ENCODE measurements at regions not wholly inside any gene's neighbourhood (a gene's known extent, or its start where the extent isn't known, plus 50 kb on each side); places are given as distances from the start of the nearest gene placed in this dataset.

DNA sequence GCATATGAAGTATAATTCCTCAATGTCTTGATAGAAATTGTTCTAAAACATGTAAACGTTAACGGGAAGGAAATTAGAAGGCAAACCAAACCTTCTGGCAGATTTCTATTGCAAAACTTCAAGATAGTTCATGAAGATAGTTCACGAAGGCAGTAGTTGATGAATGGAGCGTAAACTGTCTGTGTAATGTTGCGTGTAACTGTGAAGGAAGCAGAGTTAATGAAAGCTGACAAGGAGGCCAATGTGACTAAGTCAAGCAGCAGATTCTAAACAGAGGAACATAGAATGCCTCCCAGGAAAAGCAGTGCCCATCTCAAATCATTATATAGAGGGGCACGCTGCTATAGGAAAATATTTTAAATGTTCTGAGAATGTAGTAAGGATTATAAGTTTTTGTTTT lies 659.7 kb upstream of the IGFBP3 start:
- no peak for DNase-seq (ENCODE audit: low read depth, low spot score)
- intact Hi-C loops (cut with micrococcal nuclease; ENCODE audit: unreplicated experiment) (no loop called here), in situ Hi-C loops (cut with MboI) (no loop called here)
- Histone ChIP-seq H3K36me3 (ENCODE audit: control insufficient read depth in 2 of 2, insufficient read depth in 2 of 2, low read length in 1 of 2) (no peaks in the 10 kb centered on the region), H3K79me2 (ENCODE audit: control insufficient read depth, insufficient read depth, low read length) (no peaks in the 10 kb centered on the region), H2AFZ (ENCODE audit: control insufficient read depth, low read depth, low read length) (no peak overlapping the region), H3K9ac (ENCODE audit: control insufficient read depth, insufficient read depth, low read length) (no peak overlapping the region), H4K20me1 (ENCODE audit: control insufficient read depth, insufficient read depth) (no peaks in the 10 kb centered on the region), H3K4me3 (no peak overlapping the region), H3K27ac (ENCODE audit: control insufficient read depth, insufficient read depth) (no peak overlapping the region), H3K4me2 (ENCODE audit: control insufficient read depth, insufficient read depth) (no peak overlapping the region), H3K27me3 (replicated peaks in 1 of 2; ENCODE audit: control insufficient read depth in 2 of 2, insufficient read depth in 2 of 2, low read length in 1 of 2) (no peaks in the 10 kb centered on the region), H3K9me3 (replicated peaks; ENCODE audit: control insufficient read depth, insufficient read depth, low read length) (no peaks in the 10 kb centered on the region), H3K4me1 (ENCODE audit: control insufficient read depth, insufficient read depth, low read length) (no peaks in the 10 kb centered on the region)
- SMC1A ChIA-PET (ENCODE audit: uncharacterized antibody, unreplicated experiment): interaction anchor here (0.6 to 1.4 kb wide), 4 partner anchors 7 to 498 kb away, joined by 3 to 4 read pairs (median 3); no protein-coding TSS in a partner anchor
- no peak for ATAC-seq
- CTCF ChIA-PET: no interaction called here
- RAD21 ChIA-PET (ENCODE audit: unreplicated experiment): no interaction called here
- no peak for TF ChIP-seq FOXK2 (IDR thresholded peaks at IDR 0.05)
- no peak for TF ChIP-seq BRCA1 (IDR thresholded peaks at IDR 0.05; ENCODE audit: low read depth, low read length)
- no peak for TF ChIP-seq CHD2 (IDR thresholded peaks at IDR 0.05; ENCODE audit: borderline replicate concordance, low read depth, low read length)
- no peak for TF ChIP-seq HCFC1 (IDR thresholded peaks at IDR 0.05; ENCODE audit: low read length)
- TF ChIP-seq HDGF (IDR thresholded peaks at IDR 0.05): no peak
- TF ChIP-seq, protein P1, sequence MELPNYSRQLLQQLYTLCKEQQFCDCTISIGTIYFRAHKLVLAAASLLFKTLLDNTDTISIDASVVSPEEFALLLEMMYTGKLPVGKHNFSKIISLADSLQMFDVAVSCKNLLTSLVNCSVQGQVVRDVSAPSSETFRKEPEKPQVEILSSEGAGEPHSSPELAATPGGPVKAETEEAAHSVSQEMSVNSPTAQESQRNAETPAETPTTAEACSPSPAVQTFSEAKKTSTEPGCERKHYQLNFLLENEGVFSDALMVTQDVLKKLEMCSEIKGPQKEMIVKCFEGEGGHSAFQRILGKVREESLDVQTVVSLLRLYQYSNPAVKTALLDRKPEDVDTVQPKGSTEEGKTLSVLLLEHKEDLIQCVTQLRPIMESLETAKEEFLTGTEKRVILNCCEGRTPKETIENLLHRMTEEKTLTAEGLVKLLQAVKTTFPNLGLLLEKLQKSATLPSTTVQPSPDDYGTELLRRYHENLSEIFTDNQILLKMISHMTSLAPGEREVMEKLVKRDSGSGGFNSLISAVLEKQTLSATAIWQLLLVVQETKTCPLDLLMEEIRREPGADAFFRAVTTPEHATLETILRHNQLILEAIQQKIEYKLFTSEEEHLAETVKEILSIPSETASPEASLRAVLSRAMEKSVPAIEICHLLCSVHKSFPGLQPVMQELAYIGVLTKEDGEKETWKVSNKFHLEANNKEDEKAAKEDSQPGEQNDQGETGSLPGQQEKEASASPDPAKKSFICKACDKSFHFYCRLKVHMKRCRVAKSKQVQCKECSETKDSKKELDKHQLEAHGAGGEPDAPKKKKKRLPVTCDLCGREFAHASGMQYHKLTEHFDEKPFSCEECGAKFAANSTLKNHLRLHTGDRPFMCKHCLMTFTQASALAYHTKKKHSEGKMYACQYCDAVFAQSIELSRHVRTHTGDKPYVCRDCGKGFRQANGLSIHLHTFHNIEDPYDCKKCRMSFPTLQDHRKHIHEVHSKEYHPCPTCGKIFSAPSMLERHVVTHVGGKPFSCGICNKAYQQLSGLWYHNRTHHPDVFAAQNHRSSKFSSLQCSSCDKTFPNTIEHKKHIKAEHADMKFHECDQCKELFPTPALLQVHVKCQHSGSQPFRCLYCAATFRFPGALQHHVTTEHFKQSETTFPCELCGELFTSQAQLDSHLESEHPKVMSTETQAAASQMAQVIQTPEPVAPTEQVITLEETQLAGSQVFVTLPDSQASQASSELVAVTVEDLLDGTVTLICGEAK (IDR thresholded peaks at IDR 0.05; ENCODE audit: borderline replicate concordance): no peak
- no peak for TF ChIP-seq ZNF622 (IDR thresholded peaks at IDR 0.05)
- TF ChIP-seq SRF (IDR thresholded peaks at IDR 0.05; ENCODE audit: low read depth in 2 of 2, low read length in 2 of 2): no peak
- TF ChIP-seq FOS (IDR thresholded peaks at IDR 0.05; ENCODE audit: borderline replicate concordance, extremely low read depth, insufficient read length): no peak
- no peak for TF ChIP-seq SPI1 (IDR thresholded peaks at IDR 0.05; ENCODE audit: borderline replicate concordance, insufficient read depth, low read depth, low read length)
- POLR2A ChIA-PET: no interaction called here
- FAIRE-seq: no peak
- WGBS (ENCODE audit: insufficient coverage, insufficient replicate concordance, low lambda C conversion rate, missing lambda C conversion rate): 33% methylated on average over 6 of the region's 6 CpGs
- no TSS peak for BruUV-seq (replicated peaks)
